GM18505 (cell line): ENCODE measurements at regions not wholly inside any gene's neighbourhood (a gene's known extent, or its start where the extent isn't known, plus 50 kb on each side); places are given as distances from the start of the nearest gene placed in this dataset.
"Not testable (repeated sequence)": the region's sequence is repeated elsewhere in the genome, so short reads cannot be mapped to it uniquely, and the experiment has no call there.

Experiments used
- ATAC-seq: cut with Tn5 transposase; IDR thresholded peaks from one replicate; pipeline ENCODE4 v1.9.1; 2021; ENCODE audit not compliant: unreplicated experiment
- POLR2A ChIP-seq: IDR thresholded peaks from 4 replicates; pipeline ENCODE4 v1.6.1; 2011; ENCODE audit warnings: borderline replicate concordance; ENCODE audit not compliant: insufficient read depth, insufficient read length; ENCODE audit errors: extremely low read depth

- TF ChIP-seq POLR2A, result no peak
- no peak for ATAC-seq
These were observed 286.8 kb downstream of the CRLF2 start for GRCh38 chrX:925652-926061.

DNA sequence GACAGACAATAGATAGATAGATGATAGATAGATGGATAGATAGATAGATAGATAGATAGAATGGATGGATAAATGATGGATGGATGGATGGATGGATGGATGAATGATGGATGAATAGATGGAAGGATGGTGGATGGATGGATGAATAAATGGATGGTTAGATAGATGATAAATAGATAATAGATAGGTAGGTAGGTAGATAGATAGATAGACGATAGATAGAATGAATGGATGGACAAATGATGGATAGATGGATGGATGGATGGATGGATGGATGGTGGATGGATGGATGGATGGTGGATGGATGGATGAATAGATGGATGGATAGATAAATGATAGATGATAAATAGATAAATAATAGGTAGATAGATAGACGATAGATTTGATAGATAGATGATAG lies 287.4 kb downstream of the CRLF2 start:
- TF ChIP-seq POLR2A, result no peak
- no peak for ATAC-seq

GRCh38 chrX:924017-924416 lies 288.4 kb downstream of the CRLF2 start:
- no peak for TF ChIP-seq POLR2A
- ATAC-seq, result no peak

DNA sequence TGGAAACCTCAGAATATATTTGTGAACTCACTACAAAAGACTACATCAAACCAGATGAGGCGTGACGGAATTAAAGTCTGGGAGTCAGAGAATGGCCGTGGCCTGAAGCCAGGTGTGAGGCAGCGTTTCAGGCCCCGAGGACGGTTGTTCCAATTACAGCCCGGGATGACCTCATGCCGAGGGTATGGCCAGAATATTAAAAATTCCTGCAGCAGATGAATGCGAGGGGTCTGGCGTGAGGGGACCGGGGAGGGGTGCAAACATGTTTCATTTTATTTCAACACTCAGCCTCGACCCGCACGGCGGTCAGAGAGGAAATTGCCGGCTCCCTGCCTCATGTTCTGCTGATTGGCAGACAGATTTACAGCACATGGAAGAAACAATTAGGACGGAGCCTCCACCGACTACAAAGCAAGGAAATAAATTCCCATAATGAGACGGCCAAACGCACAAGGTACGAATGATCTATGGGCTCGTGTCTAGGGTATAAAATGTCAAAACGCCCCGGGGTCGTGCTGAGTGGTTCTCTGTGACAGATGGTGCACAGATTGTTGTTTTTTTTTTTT lies 289.7 kb downstream of the SHOX start:
- TF ChIP-seq POLR2A, result no peak
- ATAC-seq, result no peak

GRCh38 chrX:916230-916599 lies 285.6 kb downstream of the SHOX start:
- no peak for TF ChIP-seq POLR2A
- no peak for ATAC-seq

GRCh38 chrX:915427-916229 lies 285.0 kb downstream of the SHOX start:
- TF ChIP-seq POLR2A, result no peak
- ATAC-seq, result no peak

DNA sequence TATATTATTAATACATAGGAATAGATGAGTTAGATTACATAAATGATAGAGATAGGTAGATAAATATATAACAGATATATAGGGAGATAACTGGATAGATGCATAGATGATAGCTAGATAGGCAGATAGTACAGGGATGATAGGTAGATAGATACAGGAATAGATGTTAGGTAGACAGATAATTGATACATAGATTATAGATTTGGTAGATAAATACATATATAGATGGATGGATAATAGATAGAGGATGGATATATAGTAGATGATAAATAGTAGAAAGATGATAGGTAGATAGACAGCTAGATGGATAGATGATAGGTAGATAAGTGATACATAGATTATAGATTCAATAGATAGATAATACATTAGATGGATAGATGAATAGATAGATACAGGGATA lies 283.6 kb downstream of the SHOX start:
- ATAC-seq, result no peak
- TF ChIP-seq POLR2A, result no peak

DNA sequence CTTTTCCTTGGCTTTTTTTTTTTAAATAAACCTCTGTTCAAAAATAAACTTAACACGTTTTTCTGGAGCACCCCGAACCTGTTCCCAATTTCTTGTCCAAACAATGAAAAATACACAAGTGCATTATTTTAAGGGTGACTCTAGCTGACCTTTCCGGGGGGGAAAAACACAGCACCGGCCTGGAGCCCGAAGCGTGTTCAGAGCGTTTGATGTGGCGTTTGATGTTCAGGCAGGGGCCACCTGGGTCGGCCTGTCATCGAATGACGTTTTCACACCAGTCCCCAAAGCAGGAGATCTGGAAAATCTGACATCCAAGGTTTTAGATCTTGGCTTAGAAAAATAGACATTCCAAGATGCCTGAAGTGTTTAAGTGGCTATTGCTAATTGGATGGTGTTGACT lies 282.1 kb downstream of the SHOX start:
- TF ChIP-seq POLR2A, result no peak
- no peak for ATAC-seq

GRCh38 chrX:909068-909467 lies 278.5 kb downstream of the SHOX start:
- not testable (repeated sequence) for ATAC-seq

GRCh38 chrX:906586-906985 lies 276.0 kb downstream of the SHOX start:
- ATAC-seq, result no peak
- no peak for TF ChIP-seq POLR2A

DNA sequence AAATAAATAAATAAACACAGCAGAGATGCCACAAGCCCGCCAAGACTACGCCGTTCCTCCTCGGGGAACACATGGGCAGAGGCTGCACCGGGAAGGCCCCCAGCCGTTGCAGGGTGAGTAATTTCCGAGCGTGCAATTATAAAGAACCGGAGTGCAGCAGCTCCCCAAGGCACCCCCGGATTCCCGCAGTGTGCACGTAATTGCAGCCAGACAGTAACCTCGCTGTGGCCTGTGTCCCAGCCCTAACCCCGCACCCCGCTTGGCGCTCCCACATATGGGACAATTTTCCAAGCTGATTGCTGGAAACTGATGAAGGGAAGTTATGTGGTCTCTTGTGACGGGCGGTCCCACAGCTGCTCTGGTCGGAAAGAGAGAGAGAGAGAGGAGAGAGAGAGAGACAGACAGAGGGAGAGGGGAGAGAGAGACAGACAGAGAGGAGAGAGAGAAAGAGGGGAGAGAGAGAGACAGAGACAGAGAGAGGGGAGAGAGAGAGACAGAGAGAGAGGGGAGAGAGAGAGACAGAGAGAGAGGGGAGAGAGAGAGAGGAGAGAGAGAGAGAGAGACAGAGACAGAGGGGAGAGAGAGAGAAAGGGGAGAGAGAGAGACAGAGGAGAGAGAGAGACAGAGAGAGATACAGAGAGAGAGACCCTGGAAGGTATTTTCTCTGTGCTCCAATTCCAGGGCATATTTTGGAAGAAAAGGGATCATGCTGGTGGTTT lies 275.4 kb downstream of the SHOX start:
- ATAC-seq, result no peak
- no peak for TF ChIP-seq POLR2A

GRCh38 chrX:903116-903515 lies 272.5 kb downstream of the SHOX start:
- no peak for TF ChIP-seq POLR2A
- ATAC-seq, result no peak

DNA sequence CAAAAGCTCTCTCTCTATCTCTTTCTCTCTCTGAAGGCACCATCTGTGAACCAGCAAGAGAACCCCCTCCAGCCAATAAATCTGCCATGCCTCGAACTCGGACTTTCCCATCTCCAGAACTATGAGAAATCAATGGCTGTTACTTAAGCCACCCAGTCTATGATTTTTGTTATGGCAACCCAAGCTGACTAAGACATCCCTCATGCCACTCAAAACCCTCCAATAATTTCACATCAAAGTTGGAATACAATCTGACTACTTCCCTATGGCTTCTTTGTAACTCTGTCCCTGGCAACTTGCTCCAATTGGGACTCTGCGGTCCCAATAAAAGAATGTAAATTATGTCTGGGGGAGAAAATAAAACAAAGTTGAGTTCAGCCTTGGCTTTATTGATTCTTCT lies 265.7 kb downstream of the SHOX start:
- no peak for ATAC-seq
- no peak for TF ChIP-seq POLR2A

DNA sequence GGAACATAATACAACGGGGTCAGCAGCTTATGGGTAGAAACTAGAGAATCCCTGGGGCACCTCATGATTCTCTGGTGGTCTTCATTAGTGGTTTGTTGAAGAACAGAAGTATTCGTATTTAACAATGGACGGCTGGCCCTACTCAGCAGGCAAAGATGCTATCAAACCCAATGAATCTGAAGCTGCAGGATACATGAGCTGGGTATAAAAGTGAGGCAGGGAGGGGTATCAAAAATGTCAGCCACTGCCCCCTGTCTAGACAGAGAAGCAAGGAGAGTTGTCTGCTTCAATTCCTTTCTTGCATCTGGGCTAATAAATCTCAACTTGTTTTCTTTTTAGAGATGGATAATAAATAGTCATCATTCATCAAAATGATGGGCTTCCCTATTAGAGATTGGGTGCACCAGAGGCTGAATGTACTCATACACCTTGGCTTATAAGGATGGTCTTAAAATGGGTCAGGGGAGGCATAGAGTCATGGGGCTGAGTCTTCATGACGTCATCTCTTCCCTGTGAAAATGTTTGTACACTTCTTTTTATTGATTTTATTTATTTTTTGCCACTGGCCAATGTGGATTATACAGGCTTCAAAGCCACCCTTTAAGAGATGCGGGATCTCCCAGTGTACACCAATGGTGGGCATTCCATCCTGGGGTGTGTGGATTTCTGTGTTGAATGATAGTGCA lies 259.5 kb downstream of the SHOX start:
- no peak for ATAC-seq
- no peak for TF ChIP-seq POLR2A

DNA sequence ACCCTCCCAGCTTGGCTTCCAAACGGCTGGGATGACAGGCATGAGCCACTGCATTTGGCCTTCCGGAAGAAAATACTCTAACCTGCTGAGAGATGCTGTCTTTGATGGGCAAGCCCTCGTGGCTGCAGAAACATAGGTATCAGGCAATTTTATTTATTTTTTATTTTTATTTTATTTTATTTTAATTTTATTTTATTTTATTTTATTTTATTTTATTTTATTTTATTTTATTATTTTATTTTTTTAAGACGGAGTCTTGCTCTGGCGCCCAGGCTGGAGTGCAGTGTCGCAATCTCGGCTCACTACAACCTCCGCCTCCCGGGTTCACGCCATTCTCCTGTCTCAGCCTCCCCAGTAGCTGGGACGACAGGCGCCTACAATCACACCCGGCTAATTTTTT lies 257.1 kb downstream of the SHOX start:
- not testable (repeated sequence) for ATAC-seq
